ENCODE measurements at regions not wholly inside any gene's neighbourhood (a gene's known extent, or its start where the extent isn't known, plus 50 kb on each side); places are given as distances from the start of the nearest gene placed in this dataset.

DNA sequence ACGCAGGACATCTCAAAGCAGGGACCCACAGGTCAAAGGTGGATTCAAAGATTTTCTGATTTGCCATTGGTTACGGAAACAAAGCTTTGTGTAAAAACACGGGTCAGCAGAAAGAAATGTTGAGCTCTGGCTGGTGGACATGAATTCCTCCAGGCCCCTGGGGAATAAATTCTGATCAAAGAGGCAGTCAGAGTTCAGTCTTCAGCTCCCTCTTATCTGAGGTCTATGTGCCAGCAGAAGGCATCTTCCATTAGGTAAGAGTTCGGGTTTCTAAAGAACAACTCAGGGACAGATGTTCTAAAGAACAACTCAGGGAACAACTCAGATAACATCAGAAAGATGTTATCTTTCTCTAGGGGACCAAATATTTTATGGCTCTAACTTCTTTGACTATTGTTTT lies 64.9 kb upstream of the PALS2 start:
- no peak overlapping the region for H3K27ac ChIP-seq
- TF ChIP-seq, protein P1, sequence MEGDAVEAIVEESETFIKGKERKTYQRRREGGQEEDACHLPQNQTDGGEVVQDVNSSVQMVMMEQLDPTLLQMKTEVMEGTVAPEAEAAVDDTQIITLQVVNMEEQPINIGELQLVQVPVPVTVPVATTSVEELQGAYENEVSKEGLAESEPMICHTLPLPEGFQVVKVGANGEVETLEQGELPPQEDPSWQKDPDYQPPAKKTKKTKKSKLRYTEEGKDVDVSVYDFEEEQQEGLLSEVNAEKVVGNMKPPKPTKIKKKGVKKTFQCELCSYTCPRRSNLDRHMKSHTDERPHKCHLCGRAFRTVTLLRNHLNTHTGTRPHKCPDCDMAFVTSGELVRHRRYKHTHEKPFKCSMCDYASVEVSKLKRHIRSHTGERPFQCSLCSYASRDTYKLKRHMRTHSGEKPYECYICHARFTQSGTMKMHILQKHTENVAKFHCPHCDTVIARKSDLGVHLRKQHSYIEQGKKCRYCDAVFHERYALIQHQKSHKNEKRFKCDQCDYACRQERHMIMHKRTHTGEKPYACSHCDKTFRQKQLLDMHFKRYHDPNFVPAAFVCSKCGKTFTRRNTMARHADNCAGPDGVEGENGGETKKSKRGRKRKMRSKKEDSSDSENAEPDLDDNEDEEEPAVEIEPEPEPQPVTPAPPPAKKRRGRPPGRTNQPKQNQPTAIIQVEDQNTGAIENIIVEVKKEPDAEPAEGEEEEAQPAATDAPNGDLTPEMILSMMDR (IDR thresholded peaks at IDR 0.05): no peak
- TF ChIP-seq POLR2A (IDR thresholded peaks at IDR 0.05): no peak
- H3K36me3 ChIP-seq (replicated peaks in 1 of 2): no peaks in the 10 kb centered on the region
- H3K9me3 ChIP-seq (replicated peaks in 1 of 3): no peaks in the 10 kb centered on the region
- no peaks in the 10 kb centered on the region for H3K27me3 ChIP-seq
- no peak overlapping the region for H3K4me3 ChIP-seq
- no peak for DNase-seq
- intact Hi-C loops (cut with DNase I): no loop called here
- H3K4me1 ChIP-seq (replicated peaks in 1 of 2): no peaks in the 10 kb centered on the region
- 58 to 67% (median 65%) methylated on average over 4 of the region's 4 CpGs for WGBS, 4 donors

DNA sequence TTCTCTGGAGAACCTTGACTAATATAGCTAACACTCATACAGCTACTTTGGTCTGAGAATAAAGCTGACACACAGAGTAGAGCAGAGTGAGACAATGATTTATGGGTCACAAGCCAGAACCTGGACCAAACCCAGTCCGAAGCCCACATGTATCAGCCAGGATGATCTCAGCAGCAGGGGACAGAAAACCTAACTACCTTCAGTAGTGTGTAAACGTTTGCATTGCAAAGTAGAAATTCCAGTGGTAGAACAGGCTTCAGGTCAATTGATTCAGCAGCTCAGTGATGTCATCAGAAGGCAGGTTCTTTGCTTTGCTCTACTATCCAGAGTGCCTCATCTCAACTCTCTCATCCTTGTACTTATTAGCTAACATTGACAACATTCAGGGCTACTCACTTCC lies 62.5 kb upstream of the PALS2 start:
- intact Hi-C loops (cut with DNase I): no loop called here
- H3K27ac ChIP-seq: no peak overlapping the region
- TF ChIP-seq, protein P1 (IDR thresholded peaks at IDR 0.05): no peak
- TF ChIP-seq POLR2A (IDR thresholded peaks at IDR 0.05): no peak
- no peak for DNase-seq
- H3K4me1 ChIP-seq (replicated peaks in 1 of 2): no peaks in the 10 kb centered on the region
- WGBS, 4 donors: 15 to 66% (median 49%) methylated on average over 2 of the region's 2 CpGs
- no peaks in the 10 kb centered on the region for H3K9me3 ChIP-seq (replicated peaks in 1 of 3)
- H3K4me3 ChIP-seq: no peak overlapping the region
- no peaks in the 10 kb centered on the region for H3K27me3 ChIP-seq
- no peaks in the 10 kb centered on the region for H3K36me3 ChIP-seq (replicated peaks in 1 of 2)

DNA sequence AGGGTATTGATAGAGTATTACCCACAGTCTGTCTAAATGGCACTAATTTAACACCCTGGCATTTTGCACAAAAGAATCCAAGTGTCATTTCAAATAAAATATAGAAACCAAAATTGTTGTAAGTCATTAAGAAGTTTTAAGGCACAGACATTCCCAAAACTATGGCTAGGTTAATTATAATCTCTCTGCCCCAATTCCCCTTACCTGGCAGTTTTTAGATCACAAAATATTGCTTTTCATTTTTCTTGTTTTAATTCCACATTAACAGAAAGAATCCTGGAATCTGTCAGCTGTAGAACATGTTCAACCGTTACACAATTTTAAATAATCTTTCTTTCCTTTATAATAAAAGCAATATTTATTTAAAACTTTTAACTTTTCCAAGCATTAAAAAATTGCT lies 56.1 kb upstream of the PALS2 start:
- WGBS, 4 donors: 72 to 85% (median 82%) methylated on average over 1 of the region's 1 CpG
- intact Hi-C loops (cut with DNase I): no loop called here
- no peak overlapping the region for H3K27ac ChIP-seq

DNA sequence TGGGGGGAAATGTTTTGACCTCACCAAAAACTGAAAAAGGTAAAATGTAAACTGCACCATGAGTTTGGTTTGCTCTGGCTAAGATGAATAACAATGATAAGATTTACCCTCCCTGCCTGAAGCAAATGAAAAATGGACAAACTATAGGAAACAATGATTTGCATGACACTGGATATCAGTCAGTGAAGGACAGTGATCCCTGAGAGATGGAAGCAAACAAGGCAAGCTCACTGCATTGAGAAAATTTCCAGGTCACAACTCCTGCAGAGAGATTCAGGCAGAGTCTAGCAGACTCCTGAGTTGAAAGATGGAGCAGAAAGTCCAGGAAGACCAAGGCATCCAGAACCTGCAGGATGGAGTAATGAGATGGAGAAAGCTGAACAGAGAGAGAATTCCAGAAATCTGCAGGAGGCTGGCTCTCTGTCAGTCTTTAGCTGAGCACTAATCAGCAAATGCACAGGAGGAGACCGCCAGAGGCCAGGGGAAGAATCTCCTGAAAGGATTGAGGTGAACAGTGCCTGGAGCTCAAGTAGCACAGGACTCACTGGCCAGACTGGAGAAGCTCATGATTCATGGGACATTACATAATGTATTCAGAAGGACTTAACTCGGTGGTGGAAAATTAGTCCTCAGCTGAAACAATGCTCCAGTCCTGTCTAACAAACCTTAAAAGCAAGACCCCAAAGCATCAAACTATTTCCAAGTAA lies 51.2 kb upstream of the PALS2 start:
- no peak for DNase-seq
- Histone ChIP-seq H3K27me3 (no peaks in the 10 kb centered on the region), H3K4me1 (replicated peaks in 1 of 2) (no peaks in the 10 kb centered on the region), H3K4me3 (no peak overlapping the region), H3K27ac (no peak overlapping the region), H3K36me3 (replicated peaks in 1 of 2) (no peaks in the 10 kb centered on the region), H3K9me3 (replicated peaks in 1 of 3) (no peaks in the 10 kb centered on the region)
- no peak for TF ChIP-seq POLR2A (IDR thresholded peaks at IDR 0.05)
- TF ChIP-seq, protein P1 (IDR thresholded peaks at IDR 0.05): no peak
- intact Hi-C loops (cut with DNase I): no loop called here
- WGBS, 4 donors: 51 to 60% (median 55%) methylated on average over 2 of the region's 2 CpGs

More for the DNA sequence above, 56.1 kb upstream of the PALS2 start:
- no peaks in the 10 kb centered on the region for H3K9me3 ChIP-seq (replicated peaks in 1 of 3)
- no peak overlapping the region for H3K4me3 ChIP-seq
- no peak for TF ChIP-seq POLR2A (IDR thresholded peaks at IDR 0.05)
- TF ChIP-seq, protein P1 (IDR thresholded peaks at IDR 0.05): no peak
- no peaks in the 10 kb centered on the region for H3K4me1 ChIP-seq (replicated peaks in 1 of 2)
- H3K27me3 ChIP-seq: no peaks in the 10 kb centered on the region
- DNase-seq: no peak
- no peaks in the 10 kb centered on the region for H3K36me3 ChIP-seq (replicated peaks in 1 of 2)
